ENCODE measurements at regions not wholly inside any gene's neighbourhood (a gene's known extent, or its start where the extent isn't known, plus 50 kb on each side); places are given as distances from the start of the nearest gene placed in this dataset.

DNA sequence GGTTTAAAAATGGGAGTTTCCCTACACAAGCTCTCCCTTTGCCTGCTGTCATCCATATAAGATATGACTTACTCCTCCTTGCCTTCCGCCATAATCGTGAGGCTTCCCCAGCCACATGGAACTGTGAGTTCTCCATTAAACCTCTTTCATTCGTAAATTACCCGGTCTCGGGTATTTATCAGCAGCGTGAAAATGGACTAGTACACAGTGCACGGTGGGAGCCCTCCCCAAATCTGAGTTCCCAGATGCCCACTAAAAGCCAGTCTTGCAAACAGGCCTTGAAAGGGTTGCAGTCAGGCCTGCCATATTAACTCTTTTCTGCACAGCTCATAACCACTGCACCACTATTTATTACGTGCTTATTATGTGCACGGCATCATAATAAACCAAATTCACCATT lies 400.9 kb downstream of the PRDM2 start:
- no peaks in the 10 kb centered on the region for H3K36me3 ChIP-seq (ENCODE audit: control insufficient read depth, insufficient read depth, low read length)
- no peak overlapping the region for H4K5ac ChIP-seq (ENCODE audit: low read length)
- no peak overlapping the region for H3K4me3 ChIP-seq (ENCODE audit: low read length)
- no peak overlapping the region for H4K8ac ChIP-seq (ENCODE audit: low read depth, low read length)
- no peaks in the 10 kb centered on the region for H3K79me2 ChIP-seq (ENCODE audit: control insufficient read depth, insufficient read depth, low read length)
- H3K18ac ChIP-seq (ENCODE audit: low read length), result no peak overlapping the region
- no peak overlapping the region for H3K4ac ChIP-seq (ENCODE audit: low read depth, low read length)
- H2BK15ac ChIP-seq (replicated peaks; ENCODE audit: low read depth), result no peak overlapping the region
- H3K23ac ChIP-seq (ENCODE audit: low read length), result no peak overlapping the region
- H3K27me3 ChIP-seq (ENCODE audit: insufficient read depth, low read length, poor library complexity), result no peaks in the 10 kb centered on the region
- H2BK5ac ChIP-seq (ENCODE audit: low read length), result no peak overlapping the region
- H3K79me1 ChIP-seq (ENCODE audit: low read length), result no peaks in the 10 kb centered on the region
- no peak overlapping the region for H3K56ac ChIP-seq (ENCODE audit: low read length)
- no peak overlapping the region for H2BK120ac ChIP-seq (ENCODE audit: low read depth, low read length)
- no CpG with 5 or more reads among the region's 9 CpGs for WGBS (ENCODE audit: extremely low coverage, insufficient coverage, low lambda C conversion rate)
- H3K27ac ChIP-seq (ENCODE audit: low read depth, low read length), result no peak overlapping the region
- no peaks in the 10 kb centered on the region for H3K4me1 ChIP-seq (ENCODE audit: control insufficient read depth, low read depth, low read length)
- H3K4me2 ChIP-seq (ENCODE audit: low read length), result no peak overlapping the region
- H2AK5ac ChIP-seq (ENCODE audit: low read length), result no peak overlapping the region
- H3K9ac ChIP-seq (ENCODE audit: low read length), result no peak overlapping the region
- DNase-seq, result no peak

DNA sequence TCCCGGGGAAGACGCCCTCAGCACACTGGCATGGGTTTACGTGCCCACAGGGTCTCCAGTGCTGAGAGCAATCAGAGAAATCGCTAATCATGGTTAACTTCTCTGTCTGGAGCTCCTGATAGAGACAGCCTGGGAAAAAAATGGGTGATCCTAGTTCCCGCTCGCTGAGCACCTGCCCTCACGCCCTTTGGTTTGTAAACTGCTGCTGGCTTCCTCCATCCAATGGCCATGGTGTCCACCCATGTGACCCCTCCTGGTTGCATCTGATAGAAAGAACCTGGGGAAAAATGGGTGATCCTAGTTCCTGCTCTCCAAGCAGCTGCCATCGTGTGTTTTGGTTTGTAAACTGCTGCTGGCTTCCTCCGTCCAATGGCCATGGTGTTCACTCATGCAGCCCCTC lies 402.2 kb downstream of the PRDM2 start:
- Histone ChIP-seq H4K8ac (ENCODE audit: low read depth, low read length) (no peak overlapping the region), H3K4me1 (ENCODE audit: control insufficient read depth, low read depth, low read length) (no peaks in the 10 kb centered on the region), H4K5ac (ENCODE audit: low read length) (no peak overlapping the region), H2BK120ac (ENCODE audit: low read depth, low read length) (no peak overlapping the region), H3K27ac (ENCODE audit: low read depth, low read length) (no peak overlapping the region), H3K79me2 (ENCODE audit: control insufficient read depth, insufficient read depth, low read length) (no peaks in the 10 kb centered on the region), H3K4me3 (ENCODE audit: low read length) (no peak overlapping the region), H3K23ac (ENCODE audit: low read length) (no peak overlapping the region), H3K4me2 (ENCODE audit: low read length) (no peak overlapping the region), H2BK15ac (replicated peaks; ENCODE audit: low read depth) (no peak overlapping the region), H2BK5ac (ENCODE audit: low read length) (no peak overlapping the region), H3K56ac (ENCODE audit: low read length) (no peak overlapping the region), H3K27me3 (ENCODE audit: insufficient read depth, low read length, poor library complexity) (no peaks in the 10 kb centered on the region), H2AK5ac (ENCODE audit: low read length) (no peak overlapping the region), H3K36me3 (ENCODE audit: control insufficient read depth, insufficient read depth, low read length) (no peaks in the 10 kb centered on the region), H3K18ac (ENCODE audit: low read length) (no peak overlapping the region), H3K79me1 (ENCODE audit: low read length) (no peaks in the 10 kb centered on the region), H3K4ac (ENCODE audit: low read depth, low read length) (no peak overlapping the region), H3K9ac (ENCODE audit: low read length) (no peak overlapping the region)
- WGBS (ENCODE audit: extremely low coverage, insufficient coverage, low lambda C conversion rate), result no CpG with 5 or more reads among the region's 9 CpGs
- DNase-seq, result no peak

DNA sequence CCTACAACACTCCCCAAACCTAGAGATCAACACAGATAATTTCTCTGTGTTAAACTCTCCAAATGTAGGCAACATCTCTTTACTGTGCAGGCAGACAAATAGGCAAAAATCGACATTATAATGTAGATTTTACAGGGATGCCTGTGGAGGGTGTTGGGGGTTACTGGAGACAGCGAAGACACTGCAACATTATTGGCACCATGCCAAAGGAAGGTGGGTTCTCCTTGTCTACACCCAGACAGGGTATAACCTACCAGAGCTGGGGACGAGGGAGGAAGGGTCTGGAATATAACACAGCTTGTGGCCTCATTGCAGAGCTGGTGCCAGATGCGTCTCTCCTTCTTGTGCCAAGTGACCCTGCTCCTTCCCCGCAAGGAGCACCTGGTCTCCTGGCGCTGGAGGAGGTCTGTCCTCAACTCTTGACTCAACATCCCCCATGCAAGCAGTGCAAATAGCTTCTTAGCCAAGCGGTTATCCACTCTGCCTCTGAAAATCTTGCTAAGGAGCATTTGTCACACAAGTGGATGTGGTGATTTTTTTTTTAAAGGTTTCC lies 404.0 kb downstream of the PRDM2 start:
- no peaks in the 10 kb centered on the region for H3K79me1 ChIP-seq (ENCODE audit: low read length)
- H3K4me3 ChIP-seq (ENCODE audit: low read length), result no peak overlapping the region
- H3K27ac ChIP-seq (ENCODE audit: low read depth, low read length), result no peak overlapping the region
- no peak overlapping the region for H2BK15ac ChIP-seq (replicated peaks; ENCODE audit: low read depth)
- H3K4me2 ChIP-seq (ENCODE audit: low read length), result no peak overlapping the region
- H3K79me2 ChIP-seq (ENCODE audit: control insufficient read depth, insufficient read depth, low read length), result no peaks in the 10 kb centered on the region
- no peak overlapping the region for H2BK5ac ChIP-seq (ENCODE audit: low read length)
- no peak overlapping the region for H2BK120ac ChIP-seq (ENCODE audit: low read depth, low read length)
- no peak overlapping the region for H3K4ac ChIP-seq (ENCODE audit: low read depth, low read length)
- no peak overlapping the region for H4K8ac ChIP-seq (ENCODE audit: low read depth, low read length)
- no peaks in the 10 kb centered on the region for H3K36me3 ChIP-seq (ENCODE audit: control insufficient read depth, insufficient read depth, low read length)
- H3K9ac ChIP-seq (ENCODE audit: low read length), result no peak overlapping the region
- no CpG with 5 or more reads among the region's 7 CpGs for WGBS (ENCODE audit: extremely low coverage, insufficient coverage, low lambda C conversion rate)
- H3K18ac ChIP-seq (ENCODE audit: low read length), result no peak overlapping the region
- no peak for DNase-seq
- H3K56ac ChIP-seq (ENCODE audit: low read length), result no peak overlapping the region
- H3K27me3 ChIP-seq (ENCODE audit: insufficient read depth, low read length, poor library complexity), result no peaks in the 10 kb centered on the region
- no peak overlapping the region for H2AK5ac ChIP-seq (ENCODE audit: low read length)
- H3K23ac ChIP-seq (ENCODE audit: low read length), result no peak overlapping the region
- H3K4me1 ChIP-seq (ENCODE audit: control insufficient read depth, low read depth, low read length), result no peaks in the 10 kb centered on the region
- no peak overlapping the region for H4K5ac ChIP-seq (ENCODE audit: low read length)

DNA sequence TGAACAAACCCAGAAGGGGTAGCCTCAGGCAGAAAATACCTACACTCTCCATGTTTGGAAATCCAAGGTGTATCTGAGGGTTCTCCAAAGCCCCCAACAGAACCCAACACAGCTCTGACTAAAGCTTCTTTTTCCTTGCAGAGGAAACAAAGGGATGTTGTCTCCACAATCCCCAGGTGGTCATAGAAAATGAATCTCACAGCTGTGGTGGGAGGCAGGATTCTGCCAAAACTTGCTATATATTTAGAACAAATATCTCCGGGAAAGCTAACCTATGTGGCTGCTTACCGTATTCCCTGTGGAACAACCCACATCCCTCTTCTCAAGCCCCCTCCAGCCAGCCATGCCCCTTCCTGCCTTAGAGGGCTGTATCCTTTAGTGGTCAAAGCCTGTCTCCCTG lies 406.1 kb downstream of the PRDM2 start:
- Histone ChIP-seq H3K36me3 (ENCODE audit: control insufficient read depth, insufficient read depth, low read length) (no peaks in the 10 kb centered on the region), H3K18ac (ENCODE audit: low read length) (no peak overlapping the region), H3K27ac (ENCODE audit: low read depth, low read length) (no peak overlapping the region), H2BK5ac (ENCODE audit: low read length) (no peak overlapping the region), H3K79me1 (ENCODE audit: low read length) (no peaks in the 10 kb centered on the region), H4K5ac (ENCODE audit: low read length) (no peak overlapping the region), H3K27me3 (ENCODE audit: insufficient read depth, low read length, poor library complexity) (no peaks in the 10 kb centered on the region), H3K56ac (ENCODE audit: low read length) (no peak overlapping the region), H2AK5ac (ENCODE audit: low read length) (no peak overlapping the region), H3K4me3 (ENCODE audit: low read length) (no peak overlapping the region), H4K8ac (ENCODE audit: low read depth, low read length) (no peak overlapping the region), H3K79me2 (ENCODE audit: control insufficient read depth, insufficient read depth, low read length) (no peaks in the 10 kb centered on the region), H2BK120ac (ENCODE audit: low read depth, low read length) (no peak overlapping the region), H3K4me2 (ENCODE audit: low read length) (no peak overlapping the region), H3K4me1 (ENCODE audit: control insufficient read depth, low read depth, low read length) (no peaks in the 10 kb centered on the region), H2BK15ac (replicated peaks; ENCODE audit: low read depth) (no peak overlapping the region), H3K23ac (ENCODE audit: low read length) (no peak overlapping the region), H3K9ac (ENCODE audit: low read length) (no peak overlapping the region), H3K4ac (ENCODE audit: low read depth, low read length) (no peak overlapping the region)
- DNase-seq, result no peak
- no CpG with 5 or more reads among the region's 2 CpGs for WGBS (ENCODE audit: extremely low coverage, insufficient coverage, low lambda C conversion rate)

DNA sequence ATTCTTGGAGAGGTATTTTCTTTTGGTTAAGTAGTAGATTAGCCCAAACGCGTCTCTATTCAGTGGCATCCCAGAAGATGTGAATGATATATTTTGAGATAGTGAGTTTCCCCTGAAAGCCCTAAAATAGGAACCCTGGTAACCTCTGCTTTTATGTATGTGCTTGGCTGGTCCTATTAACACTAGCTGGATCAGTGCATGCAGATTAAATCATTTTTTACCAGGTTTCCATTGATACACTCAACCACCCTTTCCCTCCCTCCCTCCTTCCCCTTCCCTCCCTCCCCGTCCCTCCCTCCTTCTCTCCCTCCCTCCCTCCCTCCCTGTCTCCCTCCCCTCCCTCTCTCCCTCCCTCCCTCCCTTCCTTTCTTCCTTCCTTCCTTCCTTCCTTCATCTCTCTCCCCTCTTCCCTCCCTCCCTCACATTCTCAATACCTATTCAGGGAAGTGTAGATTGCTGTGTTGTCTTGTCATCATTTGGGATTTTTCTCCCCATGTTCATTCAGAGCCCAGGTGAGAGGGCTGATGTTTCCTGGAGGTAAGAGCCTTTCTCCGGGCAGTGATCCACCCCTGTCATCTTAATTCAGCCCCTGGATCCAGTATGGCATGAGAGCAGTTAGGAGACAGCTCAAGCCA lies 406.8 kb downstream of the PRDM2 start:
- Histone ChIP-seq H4K8ac (ENCODE audit: low read depth, low read length) (no peak overlapping the region), H3K36me3 (ENCODE audit: control insufficient read depth, insufficient read depth, low read length) (no peaks in the 10 kb centered on the region), H3K9ac (ENCODE audit: low read length) (no peak overlapping the region), H3K4me2 (ENCODE audit: low read length) (no peak overlapping the region), H3K56ac (ENCODE audit: low read length) (no peak overlapping the region), H3K79me1 (ENCODE audit: low read length) (no peaks in the 10 kb centered on the region), H3K79me2 (ENCODE audit: control insufficient read depth, insufficient read depth, low read length) (no peaks in the 10 kb centered on the region), H3K27ac (ENCODE audit: low read depth, low read length) (no peak overlapping the region), H2AK5ac (ENCODE audit: low read length) (no peak overlapping the region), H3K23ac (ENCODE audit: low read length) (no peak overlapping the region), H3K4me1 (ENCODE audit: control insufficient read depth, low read depth, low read length) (no peaks in the 10 kb centered on the region), H2BK5ac (ENCODE audit: low read length) (no peak overlapping the region), H3K4ac (ENCODE audit: low read depth, low read length) (no peak overlapping the region), H3K27me3 (ENCODE audit: insufficient read depth, low read length, poor library complexity) (no peaks in the 10 kb centered on the region), H2BK15ac (replicated peaks; ENCODE audit: low read depth) (no peak overlapping the region), H4K5ac (ENCODE audit: low read length) (no peak overlapping the region), H3K18ac (ENCODE audit: low read length) (no peak overlapping the region), H2BK120ac (ENCODE audit: low read depth, low read length) (no peak overlapping the region), H3K4me3 (ENCODE audit: low read length) (no peak overlapping the region)
- DNase-seq, result no peak
- no CpG with 5 or more reads among the region's 4 CpGs for WGBS (ENCODE audit: extremely low coverage, insufficient coverage, low lambda C conversion rate)
